IMR-90 (cell line): ENCODE measurements at regions not wholly inside any gene's neighbourhood (a gene's known extent, or its start where the extent isn't known, plus 50 kb on each side); places are given as distances from the start of the nearest gene placed in this dataset.

Source experiments
- ATAC-seq: fragments of 200-7000 bp; cut with Tn5 transposase; 2 replicates; pipeline ENCODE4 v1.9.1; 2020; ENCODE audit warnings: low read depth, mild to moderate bottlenecking, moderate library complexity
- BruUV-seq: library from RNA; stranded (reverse); fragments of 400-500 nt; replicated peaks from 2 replicates; lab custom pipeline; 2021; lab: Mats Ljungman, UMichigan
- CTCF ChIA-PET: fragments of 300-600 bp; formaldehyde crosslinking; extraction: SDS; loops from one replicate; lab custom pipeline; 2021; ENCODE audit warnings: antibody characterized with exemption; lab: Yijun Ruan, JAX
- POLR2A ChIA-PET: fragments of 300-600 bp; sonication (Branson Sonifier 250); formaldehyde crosslinking; loops from one replicate; lab custom pipeline; 2022; ENCODE audit warnings: antibody characterized with exemption; ENCODE audit not compliant: unreplicated experiment; lab: Charles Lee
- DNase-seq: peaks from one replicate; pipeline ENCODE4 v3.0.0; 2013
- H2AFZ ChIP-seq: replicated peaks from 2 replicates; pipeline ENCODE3; 2013; ENCODE audit warnings: low read length, mild to moderate bottlenecking; ENCODE audit not compliant: poor library complexity
- H2AK5ac ChIP-seq: 2 replicates; pipeline ENCODE4 v1.6.1; 2013; ENCODE audit warnings: low read depth, low read length, inconsistent platforms
- H2AK9ac ChIP-seq: replicated peaks from 2 replicates; pipeline ENCODE3; 2013; ENCODE audit warnings: mild to moderate bottlenecking, low read depth, low read length, moderate library complexity; ENCODE audit not compliant: poor library complexity
- H2BK120ac ChIP-seq: 2 replicates; pipeline ENCODE4 v1.6.1; 2013; ENCODE audit warnings: low read depth, low read length, inconsistent platforms
- H2BK15ac ChIP-seq: 3 replicates; pipeline ENCODE4 v1.6.1; 2013; ENCODE audit warnings: low read depth, low read length, inconsistent platforms
- H2BK20ac ChIP-seq: 2 replicates; pipeline ENCODE4 v1.6.1; 2013; ENCODE audit warnings: low read depth, mild to moderate bottlenecking, inconsistent platforms, low read length, moderate library complexity
- H2BK5ac ChIP-seq: 2 replicates; pipeline ENCODE4 v1.6.1; 2013; ENCODE audit warnings: mild to moderate bottlenecking, low read depth, low read length, inconsistent platforms; ENCODE audit not compliant: poor library complexity, severe bottlenecking
- H3K14ac ChIP-seq: replicated peaks from 2 replicates; pipeline ENCODE4 v1.6.1; 2013; ENCODE audit warnings: low read depth, low read length, inconsistent platforms
- H3K18ac ChIP-seq: 2 replicates; pipeline ENCODE4 v1.6.1; 2013; ENCODE audit warnings: low read depth, low read length, control low read depth
- H3K23ac ChIP-seq: 2 replicates; pipeline ENCODE4 v1.6.1; 2013; ENCODE audit warnings: low read depth, low read length, inconsistent platforms
- H3K27ac ChIP-seq: 2 replicates; pipeline ENCODE4 v1.5.1; 2013; ENCODE audit warnings: mild to moderate bottlenecking, control low read depth, low read length; ENCODE audit not compliant: insufficient read depth
- H3K27me3 ChIP-seq: 2 replicates; pipeline ENCODE4 v1.6.1; 2013; ENCODE audit warnings: low read length; ENCODE audit not compliant: control insufficient read depth, insufficient read depth
- H3K36me3 ChIP-seq: 2 replicates; pipeline ENCODE4 v1.6.1; 2013; ENCODE audit warnings: low read length, mixed read lengths; ENCODE audit not compliant: control insufficient read depth, insufficient read depth
- H3K4ac ChIP-seq: 2 replicates; pipeline ENCODE4 v1.6.1; 2013; ENCODE audit warnings: low read depth, low read length, inconsistent platforms
- H3K4me1 ChIP-seq: 2 replicates; pipeline ENCODE4 v1.6.1; 2013; ENCODE audit warnings: low read length, mixed read lengths; ENCODE audit not compliant: control insufficient read depth, insufficient read depth
- H3K4me2 ChIP-seq: 2 replicates; pipeline ENCODE4 v1.6.1; 2013; ENCODE audit warnings: low read depth, mild to moderate bottlenecking, control low read depth, low read length, moderate library complexity
- H3K4me3 ChIP-seq: 2 replicates; pipeline ENCODE4 v1.5.1; 2013; ENCODE audit warnings: low read depth, mild to moderate bottlenecking, control low read depth, low read length, moderate library complexity; ENCODE audit not compliant: insufficient read depth
- H3K56ac ChIP-seq: 2 replicates; pipeline ENCODE4 v1.6.1; 2013; ENCODE audit warnings: low read length, inconsistent platforms; ENCODE audit not compliant: insufficient read depth; ENCODE audit errors: extremely low read depth
- H3K79me1 ChIP-seq, 2 experiments: 2 replicates each; pipeline ENCODE4 v1.6.1; 2013; ENCODE audit warnings: low read length in 2 of 2, inconsistent platforms in 1 of 2, low read depth in 1 of 2
- H3K9ac ChIP-seq: 2 replicates; pipeline ENCODE4 v1.6.1; 2013; ENCODE audit warnings: low read depth, low read length, control low read depth
- H3K9me1 ChIP-seq: 2 replicates; pipeline ENCODE4 v1.6.1; 2013; ENCODE audit warnings: low read length, inconsistent platforms; ENCODE audit not compliant: insufficient read depth
- H3K9me3 ChIP-seq: 2 replicates; pipeline ENCODE4 v1.6.1; 2013; ENCODE audit warnings: low read length; ENCODE audit not compliant: control insufficient read depth, insufficient read depth
- H4K20me1 ChIP-seq: 2 replicates; pipeline ENCODE4 v1.6.1; 2013; ENCODE audit warnings: low read length, inconsistent platforms; ENCODE audit not compliant: insufficient read depth
- H4K5ac ChIP-seq: 2 replicates; pipeline ENCODE4 v1.6.1; 2013; ENCODE audit warnings: mild to moderate bottlenecking, low read depth, low read length, control low read depth
- H4K8ac ChIP-seq, 2 experiments: 2 replicates each; pipeline ENCODE4 v1.6.1; 2013; ENCODE audit warnings: low read depth in 2 of 2, low read length in 2 of 2, control low read depth in 1 of 2, inconsistent platforms in 1 of 2
- H4K91ac ChIP-seq: 2 replicates; pipeline ENCODE4 v1.6.1; 2013; ENCODE audit warnings: low read depth, low read length, inconsistent platforms; ENCODE audit not compliant: insufficient read depth
- BHLHE40 ChIP-seq: fragments of 150-350 bp; IDR thresholded peaks from 2 replicates; pipeline ENCODE4 v1.6.1; 2016; ENCODE audit warnings: mild to moderate bottlenecking, low read depth, low read length
- CEBPB ChIP-seq: IDR thresholded peaks from 2 replicates; pipeline ENCODE4 v1.6.1; 2012; ENCODE audit warnings: low read depth, low read length, improper control_type of control experiment
- CHD1 ChIP-seq: IDR thresholded peaks from 2 replicates; pipeline ENCODE4 v1.6.1; 2012; ENCODE audit warnings: low read depth, low read length, improper control_type of control experiment
- CTCF ChIP-seq: conservative IDR thresholded peaks from 2 replicates; pipeline ENCODE4 v1.5.1; 2012; ENCODE audit warnings: mild to moderate bottlenecking, low read depth, low read length, improper control_type of control experiment
- ELK1 ChIP-seq: fragments of 150-350 bp; IDR thresholded peaks from 2 replicates; pipeline ENCODE4 v1.6.1; 2016; ENCODE audit warnings: low read depth, mild to moderate bottlenecking, low read length, moderate library complexity, borderline replicate concordance
- FOS ChIP-seq: fragments of 150-350 bp; IDR thresholded peaks from 2 replicates; pipeline ENCODE4 v1.6.1; 2016; ENCODE audit warnings: low read depth, low read length
- MAFK ChIP-seq: IDR thresholded peaks from 2 replicates; pipeline ENCODE4 v1.6.1; 2012; ENCODE audit warnings: low read depth, low read length, improper control_type of control experiment
- MAZ ChIP-seq: IDR thresholded peaks from 2 replicates; pipeline ENCODE4 v1.6.1; 2012; ENCODE audit warnings: low read depth, mild to moderate bottlenecking, low read length, improper control_type of control experiment, moderate library complexity, borderline replicate concordance
- MXI1 ChIP-seq: IDR thresholded peaks from 2 replicates; pipeline ENCODE4 v1.6.1; 2012; ENCODE audit warnings: low read depth, mild to moderate bottlenecking, low read length, moderate library complexity, borderline replicate concordance
- NFE2L2 ChIP-seq: fragments of 150-350 bp; IDR thresholded peaks from 2 replicates; pipeline ENCODE4 v1.6.1; 2016; ENCODE audit warnings: low read depth, mild to moderate bottlenecking, low read length
- POLR2A ChIP-seq: IDR thresholded peaks from 2 replicates; pipeline ENCODE4 v1.6.1; 2012; ENCODE audit warnings: mild to moderate bottlenecking, low read depth, low read length
- RAD21 ChIP-seq: IDR thresholded peaks from 2 replicates; pipeline ENCODE4 v1.6.1; 2012; ENCODE audit warnings: low read length, improper control_type of control experiment
- RCOR1 ChIP-seq: IDR thresholded peaks from 2 replicates; pipeline ENCODE4 v1.6.1; 2012; ENCODE audit warnings: mild to moderate bottlenecking, low read length, improper control_type of control experiment; ENCODE audit not compliant: insufficient replicate concordance
- RFX5 ChIP-seq: IDR thresholded peaks from 2 replicates; pipeline ENCODE4 v1.8.0; 2012; ENCODE audit warnings: low read depth, mild to moderate bottlenecking, low read length, moderate library complexity
- SMC3 ChIP-seq: fragments of 150-350 bp; IDR thresholded peaks from 2 replicates; pipeline ENCODE4 v1.6.1; 2016; ENCODE audit warnings: low read depth, mild to moderate bottlenecking, antibody characterized with exemption, low read length, moderate library complexity
- USF2 ChIP-seq: fragments of 150-350 bp; IDR thresholded peaks from 2 replicates; pipeline ENCODE4 v1.6.1; 2017; ENCODE audit warnings: mild to moderate bottlenecking, antibody characterized with exemption, low read length, low read depth
- WGBS, 2 experiments: methylation state at CpG; one replicate each; pipeline versions ENCODE4 v1.1.5 to v1.1.7; 2013; ENCODE audit warnings: missing lambda C conversion rate in 2 of 2; ENCODE audit not compliant: insufficient read length in 1 of 2; ENCODE audit errors: extremely low coverage in 2 of 2; 5-methylcytosine and 5-hydroxymethylcytosine counted together
- dilution Hi-C: fragments of 300-500 bp; cut with HindIII; formaldehyde crosslinking; loops from one replicate; pipeline ENCODE4 v1.14.3; 2018; ENCODE audit warnings: low sequenced_read_pairs; ENCODE audit not compliant: unreplicated experiment
- in situ Hi-C: fragments of 300-500 bp; cut with MboI; formaldehyde crosslinking; loops from 3 replicates; pipeline ENCODE4 v1.14.3; 2019; ENCODE audit warnings: low sequenced_read_pairs, inconsistent platforms, mixed read lengths
- intact Hi-C: fragments of 100-400 bp; cut with micrococcal nuclease; formaldehyde crosslinking; loops from 2 replicates; pipeline ENCODE4 v1.10.0; 2022

GRCh38 chr13:72453161-72453560, 274.3 kb downstream of the MZT1 start:
- H3K23ac ChIP-seq: no peak overlapping the region
- H2AK5ac ChIP-seq: no peak overlapping the region
- H3K36me3 ChIP-seq: no peaks in the 10 kb centered on the region
- H2BK15ac ChIP-seq: no peak overlapping the region
- no CpG with 5 or more reads among the region's 5 CpGs for WGBS, 2 experiments
- H4K5ac ChIP-seq: no peak overlapping the region
- intact Hi-C loops: no loop called here
- no peak overlapping the region for H3K4me3 ChIP-seq
- no peaks in the 10 kb centered on the region for H3K9me1 ChIP-seq
- H2AFZ ChIP-seq: no peak overlapping the region
- DNase-seq (no peak), ATAC-seq (no peak)
- H2BK120ac ChIP-seq: no peak overlapping the region
- no peaks in the 10 kb centered on the region; the same call in 1 of the 2 replicates for H3K9me3 ChIP-seq
- H3K9ac ChIP-seq: no peak overlapping the region
- no peak overlapping the region for H3K56ac ChIP-seq
- dilution Hi-C loops: no loop called here
- TF ChIP-seq RAD21 (no peak), POLR2A (no peak), SMC3 (no peak), USF2 (no peak), RCOR1 (no peak), MAFK (no peak), RFX5 (no peak), CHD1 (no peak), CEBPB (no peak), CTCF (no peak), ELK1 (no peak), MXI1 (no peak), MAZ (no peak), BHLHE40 (no peak), FOS (no peak), NFE2L2 (no peak)
- H3K14ac ChIP-seq: no peak overlapping the region
- no peaks in the 10 kb centered on the region for H3K4me1 ChIP-seq
- H2BK20ac ChIP-seq: no peak overlapping the region
- H3K79me1 ChIP-seq: no peaks in the 10 kb centered on the region
- H3K4ac ChIP-seq: no peak overlapping the region
- H4K91ac ChIP-seq: no peak overlapping the region
- no peak overlapping the region for H3K27ac ChIP-seq
- H3K4me2 ChIP-seq: no peak overlapping the region
- no peak overlapping the region for H2AK9ac ChIP-seq
- H2BK5ac ChIP-seq: no peak overlapping the region
- H4K20me1 ChIP-seq: no peaks in the 10 kb centered on the region
- no peak overlapping the region for H4K8ac ChIP-seq
- no peak overlapping the region for H3K18ac ChIP-seq
- in situ Hi-C loops: no loop called here
- ChIA-PET POLR2A (no interaction called here), CTCF (no interaction called here)
- H3K27me3 ChIP-seq: no peaks in the 10 kb centered on the region
- BruUV-seq: no TSS peak
